Large intestine (tissue), 3 donors: ENCODE measurements at regions not wholly inside any gene's neighbourhood (a gene's known extent, or its start where the extent isn't known, plus 50 kb on each side); places are given as distances from the start of the nearest gene placed in this dataset.
A peak's percentile ranks its signal among the peaks of the same experiment; 100 is the strongest.

Source experiments
- DNase-seq, 2 donors: peaks; one replicate each; pipeline versions ENCODE4 v3.0.0 to v3.0.0-alpha.2; 2013
- H3K27ac ChIP-seq: one replicate; pipeline ENCODE4 v1.5.1; 2013; ENCODE audit warnings: low read length
- H3K27me3 ChIP-seq: 2 replicates; pipeline ENCODE4 v1.6.1; 2013; ENCODE audit warnings: low read length; ENCODE audit not compliant: control insufficient read depth, insufficient read depth
- H3K36me3 ChIP-seq: 2 replicates; pipeline ENCODE4 v1.6.1; 2013; ENCODE audit warnings: low read length; ENCODE audit not compliant: control insufficient read depth, insufficient read depth
- H3K4me1 ChIP-seq: one replicate; pipeline ENCODE4 v1.6.1; 2013; ENCODE audit warnings: low read length; ENCODE audit not compliant: control insufficient read depth, insufficient read depth
- H3K4me3 ChIP-seq: one replicate; pipeline ENCODE4 v1.5.1; 2013; ENCODE audit warnings: low read length
- H3K9me3 ChIP-seq: one replicate; pipeline ENCODE4 v1.6.1; 2013; ENCODE audit warnings: mild to moderate bottlenecking, low read depth, low read length, moderate library complexity; ENCODE audit not compliant: control insufficient read depth
- WGBS: methylation state at CpG from one replicate; pipeline ENCODE4 v1.1.5; 2013; ENCODE audit warnings: low lambda C conversion rate; ENCODE audit not compliant: insufficient coverage; 5-methylcytosine and 5-hydroxymethylcytosine counted together

DNA sequence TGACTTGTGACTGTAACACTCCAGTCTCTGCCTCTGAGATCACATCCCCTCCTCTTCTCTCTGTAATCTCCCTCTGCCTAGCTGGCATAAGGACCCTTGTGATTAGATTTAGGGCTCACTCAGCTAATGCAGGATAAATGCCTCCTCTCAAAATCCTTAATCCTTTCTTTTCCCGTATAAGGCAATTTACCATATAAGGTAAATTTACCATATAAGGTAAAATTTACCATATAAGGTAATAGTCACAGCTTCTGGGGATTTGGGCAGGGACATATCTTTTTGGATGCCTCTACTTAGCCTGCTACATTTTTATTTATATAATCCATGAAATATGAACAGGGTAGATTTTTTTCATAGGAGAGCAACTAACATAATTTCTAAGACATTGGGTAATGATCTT lies 318.0 kb upstream of the PUM3 start:
- DNase-seq, result no peak
- no CpG with 5 or more reads among the region's 1 CpG for WGBS
- H3K4me1 ChIP-seq, result no peaks in the 10 kb centered on the region
- H3K36me3 ChIP-seq, result no peaks in the 10 kb centered on the region
- no peaks in the 10 kb centered on the region for H3K9me3 ChIP-seq
- no peak overlapping the region for H3K27ac ChIP-seq
- no peak overlapping the region for H3K4me3 ChIP-seq
- H3K27me3 ChIP-seq, result no peaks in the 10 kb centered on the region

GRCh38 chr9:3157011-3157410 lies 313.1 kb upstream of the PUM3 start:
- DNase-seq, result no peak
- no peaks in the 10 kb centered on the region for H3K9me3 ChIP-seq
- no peak overlapping the region for H3K4me3 ChIP-seq
- H3K36me3 ChIP-seq, result no peaks in the 10 kb centered on the region
- no peaks in the 10 kb centered on the region for H3K27me3 ChIP-seq
- WGBS, result no CpG with 5 or more reads among the region's 9 CpGs
- H3K4me1 ChIP-seq, result peaks cover under 1% of the 10 kb centered on the region
- H3K27ac ChIP-seq, result no peak overlapping the region

GRCh38 chr9:3151672-3152576 lies 308.0 kb upstream of the PUM3 start:
- H3K4me1 ChIP-seq, result peaks cover 4% of the 10 kb centered on the region
- no peaks in the 10 kb centered on the region for H3K27me3 ChIP-seq
- peak; percentile 12 to 73 for DNase-seq
- H3K36me3 ChIP-seq, result no peaks in the 10 kb centered on the region
- WGBS, result no CpG with 5 or more reads among the region's 7 CpGs
- no peak overlapping the region for H3K27ac ChIP-seq
- no peaks in the 10 kb centered on the region for H3K9me3 ChIP-seq
- no peak overlapping the region for H3K4me3 ChIP-seq

GRCh38 chr9:3150074-3150473 lies 306.2 kb upstream of the PUM3 start:
- H3K9me3 ChIP-seq, result no peaks in the 10 kb centered on the region
- H3K27ac ChIP-seq, result no peak overlapping the region
- WGBS, result no CpG with 5 or more reads among the region's 3 CpGs
- peaks cover 4% of the 10 kb centered on the region for H3K4me1 ChIP-seq
- H3K27me3 ChIP-seq, result no peaks in the 10 kb centered on the region
- DNase-seq, result peak in 1 of 2 donors; percentile 10
- H3K36me3 ChIP-seq, result no peaks in the 10 kb centered on the region
- H3K4me3 ChIP-seq, result no peak overlapping the region

DNA sequence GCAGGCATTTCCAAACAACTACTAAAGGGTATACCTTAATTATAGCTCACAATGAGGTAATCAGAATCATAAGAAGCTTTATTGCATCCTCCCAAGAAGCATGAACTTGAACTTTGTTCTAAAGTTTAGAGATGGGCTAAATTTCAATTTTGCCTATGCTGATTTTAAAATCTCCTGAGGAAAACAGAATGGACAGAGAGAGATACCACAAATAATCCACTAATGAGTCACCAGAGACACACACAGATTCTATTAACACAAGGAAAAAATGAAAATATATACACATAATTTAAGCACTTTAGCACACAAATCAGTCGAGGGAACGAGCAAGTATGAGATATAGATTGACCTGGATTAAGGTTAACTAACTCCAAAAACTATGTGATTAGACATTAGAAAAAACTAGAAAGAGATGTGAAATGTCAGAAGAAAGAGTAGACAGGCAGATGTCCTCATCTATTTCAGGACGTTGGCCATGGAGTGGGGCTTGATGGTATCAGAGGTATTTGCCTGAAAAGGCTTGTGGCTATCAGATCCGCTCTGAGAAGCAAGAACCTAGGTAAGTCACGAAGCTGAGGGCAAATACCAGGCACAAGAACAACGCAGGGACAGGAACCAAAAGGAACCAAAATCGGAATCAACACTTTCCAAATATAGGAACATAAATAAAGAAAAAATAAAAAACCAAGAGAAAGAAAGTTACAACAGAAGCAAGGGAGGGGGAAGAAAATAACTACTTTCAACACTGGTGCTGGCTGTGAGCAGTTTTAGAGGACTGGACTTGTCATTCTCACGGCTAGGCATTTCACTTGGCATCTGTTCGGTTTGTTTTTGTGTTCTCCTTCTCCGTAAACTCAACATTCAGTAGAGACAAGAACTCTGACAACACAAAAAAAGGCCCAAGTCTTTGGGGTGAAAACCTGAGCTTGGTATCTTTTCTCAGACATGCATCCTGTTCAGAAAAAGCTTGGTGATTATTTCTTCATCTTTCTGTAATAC lies 294.6 kb upstream of the PUM3 start:
- Histone ChIP-seq H3K36me3 (no peaks in the 10 kb centered on the region), H3K27ac (no peak overlapping the region), H3K4me3 (no peak overlapping the region), H3K9me3 (no peaks in the 10 kb centered on the region), H3K27me3 (no peaks in the 10 kb centered on the region), H3K4me1 (no peaks in the 10 kb centered on the region)
- WGBS, result 84% methylated on average over 5 of the region's 10 CpGs
- no peak for DNase-seq

DNA sequence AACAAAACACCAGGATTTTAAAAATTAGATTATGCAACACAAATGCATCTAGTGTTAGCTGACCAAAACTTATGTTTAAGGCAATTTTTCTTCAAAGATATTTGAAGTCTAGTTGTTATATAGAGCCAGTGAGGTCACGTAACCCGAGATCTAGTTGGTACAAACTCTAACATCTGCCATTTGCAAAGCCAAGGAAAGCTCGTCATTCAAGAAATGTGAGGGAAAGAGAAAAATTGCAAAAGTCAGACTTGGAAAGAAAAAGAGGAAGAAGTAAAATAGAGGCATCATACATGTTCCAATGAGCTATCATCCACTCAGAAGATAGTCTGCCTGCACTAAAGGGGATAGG lies 293.4 kb upstream of the PUM3 start:
- no peaks in the 10 kb centered on the region for H3K36me3 ChIP-seq
- H3K4me3 ChIP-seq, result no peak overlapping the region
- no peaks in the 10 kb centered on the region for H3K9me3 ChIP-seq
- H3K4me1 ChIP-seq, result no peaks in the 10 kb centered on the region
- DNase-seq, result no peak
- no peaks in the 10 kb centered on the region for H3K27me3 ChIP-seq
- H3K27ac ChIP-seq, result no peak overlapping the region
- WGBS, result 72% methylated on average over 2 of the region's 3 CpGs

- WGBS, result 60% methylated on average over 1 of the region's 6 CpGs
- Histone ChIP-seq H3K9me3 (no peaks in the 10 kb centered on the region), H3K4me1 (no peaks in the 10 kb centered on the region), H3K27me3 (no peaks in the 10 kb centered on the region), H3K4me3 (no peak overlapping the region), H3K27ac (no peak overlapping the region), H3K36me3 (no peaks in the 10 kb centered on the region)
- DNase-seq, result no peak
Measured at GRCh38 chr9:3136686-3137346, 292.9 kb upstream of the PUM3 start.

DNA sequence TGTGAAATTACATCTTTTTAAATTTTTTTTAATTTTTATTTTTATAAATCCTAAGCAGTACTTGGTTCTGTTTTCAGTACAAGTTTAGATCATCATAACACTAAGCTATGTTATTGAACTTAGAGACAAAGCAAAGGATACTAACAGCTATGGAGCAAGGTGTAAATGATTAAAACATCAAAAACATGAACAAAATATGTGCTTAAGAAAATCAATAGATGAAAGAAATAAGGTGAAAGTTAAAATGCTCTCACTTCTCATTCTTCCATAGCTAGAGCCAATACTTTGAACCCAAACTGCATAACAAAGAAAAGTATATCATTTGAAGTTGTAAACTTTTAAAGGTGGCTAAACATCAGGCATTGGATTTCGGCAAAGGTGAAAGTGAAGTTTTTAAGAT lies 292.3 kb upstream of the PUM3 start:
- DNase-seq, result no peak
- Histone ChIP-seq H3K27ac (no peak overlapping the region), H3K4me3 (no peak overlapping the region), H3K27me3 (no peaks in the 10 kb centered on the region), H3K4me1 (no peaks in the 10 kb centered on the region), H3K9me3 (no peaks in the 10 kb centered on the region), H3K36me3 (no peaks in the 10 kb centered on the region)
- WGBS, result 83% methylated on average over 1 of the region's 1 CpG

DNA sequence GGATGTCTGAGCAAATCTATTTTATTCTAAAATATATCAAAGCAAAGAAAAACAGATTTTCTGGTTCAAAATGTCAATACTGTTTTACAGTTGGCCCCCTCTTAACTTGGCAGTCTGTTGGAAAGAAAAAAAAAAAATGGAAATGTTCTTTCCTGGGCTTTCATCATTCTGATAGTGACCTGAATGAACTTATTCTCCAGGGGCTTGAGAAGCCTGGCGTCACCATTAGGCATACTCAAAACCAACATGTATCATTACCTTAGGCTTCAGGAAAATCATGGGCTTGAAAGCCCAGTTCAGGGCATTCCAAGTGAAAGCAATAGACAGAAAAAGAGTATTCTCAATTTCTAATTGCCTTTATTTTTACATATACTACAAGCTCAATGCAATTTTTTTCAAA lies 283.7 kb upstream of the PUM3 start:
- no peaks in the 10 kb centered on the region for H3K36me3 ChIP-seq
- no peak overlapping the region for H3K27ac ChIP-seq
- no peaks in the 10 kb centered on the region for H3K27me3 ChIP-seq
- WGBS, result 67% methylated on average over 1 of the region's 1 CpG
- DNase-seq, result no peak
- no peak overlapping the region for H3K4me3 ChIP-seq
- H3K9me3 ChIP-seq, result no peaks in the 10 kb centered on the region
- H3K4me1 ChIP-seq, result no peaks in the 10 kb centered on the region
